PC-9 (cell line): ENCODE measurements at regions not wholly inside any gene's neighbourhood (a gene's known extent, or its start where the extent isn't known, plus 50 kb on each side); places are given as distances from the start of the nearest gene placed in this dataset.

Experiments used
- BruUV-seq: library from RNA; stranded (reverse); fragments of 400-500 nt; replicated peaks from 2 replicates; lab custom pipeline; 2021; lab: Mats Ljungman, UMichigan
- CTCF ChIA-PET: fragments of 300-600 bp; sonication (Branson Sonifier 250); formaldehyde crosslinking; loops from one replicate; lab custom pipeline; 2022; ENCODE audit warnings: antibody characterized with exemption; lab: Charles Lee
- POLR2A ChIA-PET: fragments of 300-600 bp; sonication (Branson Sonifier 250); formaldehyde crosslinking; loops from one replicate; lab custom pipeline; 2022; ENCODE audit warnings: antibody characterized with exemption; ENCODE audit not compliant: unreplicated experiment; lab: Charles Lee
- DNase-seq, 2 experiments: peaks; one replicate each; pipeline versions ENCODE4 v3.0.0 to v3.0.0-alpha.2; 2015 to 2022; ENCODE audit warnings: mixed read lengths in 1 of 2
- H2AFZ ChIP-seq: fragments of 200-600 bp; sonication (generic); 2 replicates; pipeline ENCODE4 v1.8.1; 2017; ENCODE audit warnings: antibody characterized with exemption
- H3F3A ChIP-seq: fragments of 200-600 bp; sonication (generic); 2 replicates; pipeline ENCODE4 v1.8.1; 2017; ENCODE audit warnings: antibody characterized with exemption, mild to moderate bottlenecking, low read depth; ENCODE audit not compliant: insufficient read depth
- H3K27ac ChIP-seq: fragments of 200-600 bp; sonication (generic); 2 replicates; pipeline ENCODE4 v1.6.1; 2016; ENCODE audit warnings: mixed run types
- H3K27me3 ChIP-seq: fragments of 200-600 bp; sonication (generic); 2 replicates; pipeline ENCODE4 v1.6.1; 2016; ENCODE audit warnings: low read depth, mixed run types; ENCODE audit not compliant: insufficient read depth
- H3K36me3 ChIP-seq: fragments of 200-600 bp; sonication (generic); 2 replicates; pipeline ENCODE4 v1.6.1; 2016; ENCODE audit warnings: low read depth, mixed run types
- H3K4me1 ChIP-seq: fragments of 200-600 bp; sonication (generic); replicated peaks from 2 replicates; pipeline ENCODE4 v1.6.1; 2016; ENCODE audit warnings: mixed run types; ENCODE audit not compliant: insufficient read depth
- H3K4me2 ChIP-seq: fragments of 200-600 bp; sonication (generic); 2 replicates; pipeline ENCODE4 v1.6.1; 2017; ENCODE audit warnings: mixed run types
- H3K4me3 ChIP-seq: fragments of 200-600 bp; sonication (generic); 2 replicates; pipeline ENCODE4 v1.6.1; 2016; ENCODE audit warnings: mixed run types
- H3K79me2 ChIP-seq: fragments of 200-600 bp; sonication (generic); 2 replicates; pipeline ENCODE4 v1.6.1; 2017; ENCODE audit warnings: low read depth, mixed run types
- H3K9me2 ChIP-seq: fragments of 200-600 bp; sonication (generic); 2 replicates; pipeline ENCODE4 v1.8.1; 2017; ENCODE audit warnings: mild to moderate bottlenecking; ENCODE audit not compliant: insufficient read depth
- H3K9me3 ChIP-seq: fragments of 200-600 bp; sonication (generic); 2 replicates; pipeline ENCODE4 v1.8.1; 2016; ENCODE audit warnings: low read depth; ENCODE audit not compliant: insufficient read depth
- H4K20me1 ChIP-seq: fragments of 200-600 bp; sonication (generic); 2 replicates; pipeline ENCODE4 v1.8.1; 2017; ENCODE audit not compliant: insufficient read depth
- EZH2 ChIP-seq: fragments of 200-600 bp; sonication (generic); IDR thresholded peaks from 2 replicates; pipeline ENCODE4 v1.8.0; 2017; ENCODE audit warnings: antibody characterized with exemption, low read depth
- intact Hi-C: fragments of 100-400 bp; cut with micrococcal nuclease; formaldehyde crosslinking; loops from one replicate; pipeline ENCODE4 v1.10.0; 2022; ENCODE audit not compliant: unreplicated experiment
- TF ChIP-seq, protein P1 (sequence below): fragments of 200-600 bp; sonication (generic); conservative IDR thresholded peaks from 2 replicates; pipeline ENCODE4 v1.6.1; 2017; ENCODE audit warnings: mixed run types, antibody characterized with exemption, mild to moderate bottlenecking, moderate library complexity

DNA sequence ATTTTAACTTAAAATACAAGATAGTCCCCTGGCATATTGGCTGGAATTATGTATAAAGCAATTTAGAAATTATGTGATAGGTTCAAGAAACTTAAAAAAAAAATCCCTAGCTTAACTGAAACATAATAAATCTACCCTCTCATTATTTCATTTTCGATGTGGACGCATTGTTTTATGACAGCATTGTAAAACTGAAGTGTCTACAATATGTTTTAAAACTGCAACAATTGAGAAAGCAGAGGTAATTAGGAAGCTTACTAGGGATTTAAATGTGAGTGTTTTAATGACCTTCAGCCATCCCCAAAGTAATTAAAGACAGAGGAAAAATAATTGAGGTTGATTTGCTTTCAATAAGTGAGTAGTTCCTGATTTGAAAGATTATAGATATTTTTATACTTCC, 776.0 kb downstream of the TBC1D32 start:
- Histone ChIP-seq H3K79me2 (no peaks in the 10 kb centered on the region), H3K36me3 (no peaks in the 10 kb centered on the region), H2AFZ (no peak overlapping the region; the same call in 1 of the 2 replicates), H4K20me1 (no peaks in the 10 kb centered on the region), H3K9me3 (no peaks in the 10 kb centered on the region), H3K9me2 (no peaks in the 10 kb centered on the region), H3K4me2 (no peak overlapping the region), H3K4me1 (no peaks in the 10 kb centered on the region), H3F3A (no peaks in the 10 kb centered on the region), H3K27ac (no peak overlapping the region), H3K4me3 (no peak overlapping the region), H3K27me3 (no peaks in the 10 kb centered on the region)
- BruUV-seq: no TSS peak
- CTCF ChIA-PET: no interaction called here
- DNase-seq: no peak
- TF ChIP-seq, protein P1, sequence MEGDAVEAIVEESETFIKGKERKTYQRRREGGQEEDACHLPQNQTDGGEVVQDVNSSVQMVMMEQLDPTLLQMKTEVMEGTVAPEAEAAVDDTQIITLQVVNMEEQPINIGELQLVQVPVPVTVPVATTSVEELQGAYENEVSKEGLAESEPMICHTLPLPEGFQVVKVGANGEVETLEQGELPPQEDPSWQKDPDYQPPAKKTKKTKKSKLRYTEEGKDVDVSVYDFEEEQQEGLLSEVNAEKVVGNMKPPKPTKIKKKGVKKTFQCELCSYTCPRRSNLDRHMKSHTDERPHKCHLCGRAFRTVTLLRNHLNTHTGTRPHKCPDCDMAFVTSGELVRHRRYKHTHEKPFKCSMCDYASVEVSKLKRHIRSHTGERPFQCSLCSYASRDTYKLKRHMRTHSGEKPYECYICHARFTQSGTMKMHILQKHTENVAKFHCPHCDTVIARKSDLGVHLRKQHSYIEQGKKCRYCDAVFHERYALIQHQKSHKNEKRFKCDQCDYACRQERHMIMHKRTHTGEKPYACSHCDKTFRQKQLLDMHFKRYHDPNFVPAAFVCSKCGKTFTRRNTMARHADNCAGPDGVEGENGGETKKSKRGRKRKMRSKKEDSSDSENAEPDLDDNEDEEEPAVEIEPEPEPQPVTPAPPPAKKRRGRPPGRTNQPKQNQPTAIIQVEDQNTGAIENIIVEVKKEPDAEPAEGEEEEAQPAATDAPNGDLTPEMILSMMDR: no peak
- no peak for TF ChIP-seq EZH2
- intact Hi-C loops: no loop called here
- POLR2A ChIA-PET: no interaction called here

DNA sequence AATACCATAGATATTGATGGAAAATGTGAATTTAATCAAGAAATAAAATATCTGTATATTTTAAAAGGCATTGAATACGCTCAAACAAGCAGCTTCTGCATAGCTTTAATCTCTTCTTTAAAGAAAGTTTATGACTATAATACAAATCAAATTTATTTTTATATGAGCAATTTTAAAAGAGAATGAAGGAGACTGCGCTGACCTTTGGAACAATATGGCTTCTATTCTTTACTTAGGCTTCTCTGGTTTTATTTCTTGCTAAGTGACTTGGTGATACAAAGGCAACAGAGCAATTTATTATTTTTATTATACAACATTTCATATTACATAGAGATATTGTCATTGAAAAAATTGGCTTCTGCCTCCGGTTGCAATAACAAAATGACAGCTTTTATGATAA, 776.7 kb downstream of the TBC1D32 start:
- Histone ChIP-seq H3K27me3 (no peaks in the 10 kb centered on the region), H3F3A (no peaks in the 10 kb centered on the region), H3K36me3 (no peaks in the 10 kb centered on the region), H3K9me2 (no peaks in the 10 kb centered on the region), H3K79me2 (no peaks in the 10 kb centered on the region), H2AFZ (no peak overlapping the region), H3K9me3 (no peaks in the 10 kb centered on the region), H3K4me1 (no peaks in the 10 kb centered on the region), H3K27ac (no peak overlapping the region), H4K20me1 (no peaks in the 10 kb centered on the region), H3K4me3 (no peak overlapping the region), H3K4me2 (no peak overlapping the region)
- ChIA-PET CTCF (no interaction called here), POLR2A (no interaction called here)
- TF ChIP-seq EZH2: no peak
- TF ChIP-seq, protein P1: no peak
- no peak for DNase-seq
- intact Hi-C loops: no loop called here
- no TSS peak for BruUV-seq

DNA sequence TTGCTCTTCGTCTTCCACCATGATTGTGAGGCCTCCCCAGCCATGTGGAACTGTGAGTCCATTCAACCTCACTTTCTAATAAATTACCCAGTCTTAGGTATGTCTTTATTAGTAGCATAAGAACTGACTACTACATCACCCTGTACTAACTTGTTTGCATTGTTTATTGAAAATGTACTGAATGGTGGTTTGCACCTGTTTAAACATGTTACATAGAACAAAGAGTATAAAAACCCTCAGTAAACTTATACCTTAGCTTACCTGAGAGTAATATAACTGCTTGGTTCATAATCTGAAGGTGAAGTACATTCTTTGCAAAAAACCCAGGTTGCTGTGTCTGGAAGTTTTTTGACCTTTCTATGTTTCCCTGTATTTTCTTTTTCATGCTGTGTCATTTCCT, 777.8 kb downstream of the TBC1D32 start:
- no peak for DNase-seq
- Histone ChIP-seq H3K9me3 (no peaks in the 10 kb centered on the region), H2AFZ (no peak overlapping the region), H3K4me1 (no peaks in the 10 kb centered on the region), H3F3A (no peaks in the 10 kb centered on the region), H4K20me1 (no peaks in the 10 kb centered on the region), H3K27ac (no peak overlapping the region), H3K36me3 (no peaks in the 10 kb centered on the region), H3K27me3 (no peaks in the 10 kb centered on the region), H3K79me2 (no peaks in the 10 kb centered on the region), H3K4me3 (no peak overlapping the region), H3K9me2 (no peaks in the 10 kb centered on the region), H3K4me2 (no peak overlapping the region)
- TF ChIP-seq, protein P1: no peak
- TF ChIP-seq EZH2: no peak
- POLR2A ChIA-PET: no interaction called here
- intact Hi-C loops: no loop called here
- CTCF ChIA-PET: no interaction called here
- BruUV-seq: no TSS peak
